Adrenal gland (tissue), 5 donors: ENCODE measurements at regions not wholly inside any gene's neighbourhood (a gene's known extent, or its start where the extent isn't known, plus 50 kb on each side); places are given as distances from the start of the nearest gene placed in this dataset.
"Not testable (repeated sequence)": the region's sequence is repeated elsewhere in the genome, so short reads cannot be mapped to it uniquely, and the experiment has no call there.

ENCODE experiments used
- CTCF ChIP-seq, 6 experiments: fragments of 450-650 bp in 4 of 6; fragments of 200-600 bp in 2 of 6; sonication (generic) in 1 of 6; IDR thresholded peaks; 1 replicate in 5 of 6; 2 replicates in 1 of 6; pipeline versions ENCODE4 v1.5.1 to v1.8.0; 2016 to 2021; ENCODE audit warnings: antibody characterized with exemption in 6 of 6, mild to moderate bottlenecking in 2 of 6, moderate library complexity in 1 of 6
- POLR2A ChIP-seq, 2 donors: fragments of 450-650 bp; IDR thresholded peaks; one replicate each; pipeline ENCODE4 v1.6.1; 2017; ENCODE audit warnings: antibody characterized with exemption in 2 of 2, mild to moderate bottlenecking in 2 of 2, moderate library complexity in 1 of 2
- donor health status: DM: no; HTN: no; CAD: no.

- not testable (repeated sequence) for TF ChIP-seq CTCF, POLR2A (IDR thresholded peaks at IDR 0.05)
Observed at GRCh38 chr20:6658909-6659308, 108.6 kb upstream of the BMP2 start.
